HepG2 (cell line): ENCODE measurements at regions not wholly inside any gene's neighbourhood (a gene's known extent, or its start where the extent isn't known, plus 50 kb on each side); places are given as distances from the start of the nearest gene placed in this dataset.

ENCODE experiments used
- ATAC-seq: fragments of 200-7000 bp; cut with Tn5 transposase; 3 replicates; pipeline ENCODE4 v1.9.1; 2020; ENCODE audit warnings: mild to moderate bottlenecking, moderate library complexity
- BruUV-seq: library from RNA; stranded (reverse); fragments of 400-500 nt; replicated peaks from 2 replicates; lab custom pipeline; 2021; lab: Mats Ljungman, UMichigan
- CTCF ChIA-PET: fragments of 300-600 bp; formaldehyde crosslinking; extraction: SDS; loops from one replicate; lab custom pipeline; 2021; ENCODE audit warnings: low total read pairs, inconsistent platforms, low intra/inter-chr PET ratio; lab: Yijun Ruan, JAX
- POLR2A ChIA-PET: fragments of 350-600 bp; sonication (Branson Sonifier 250); formaldehyde crosslinking; loops from one replicate; lab custom pipeline; 2020; ENCODE audit warnings: antibody characterized with exemption, inconsistent platforms; lab: Yijun Ruan, JAX
- DNase-seq: peaks from one replicate; pipeline ENCODE4 v3.0.0-alpha.2; 2015; ENCODE audit warnings: low spot score
- FAIRE-seq: peaks from 3 replicates; lab custom pipeline; 2011; peaks lifted over from hg19 to GRCh38; lab: Jason Lieb, UNC
- H2AFZ ChIP-seq: one replicate; pipeline ENCODE4 v1.6.1; 2011; ENCODE audit warnings: low read length, inconsistent platforms
- H3K27ac ChIP-seq: fragments of 300-600 bp; 3 replicates; pipeline ENCODE4 v1.8.0; 2011; ENCODE audit warnings: mixed run types, mild to moderate bottlenecking, mixed read lengths, low read length, inconsistent platforms; ENCODE audit not compliant: insufficient read depth; ENCODE audit errors: extremely low read length
- H3K27me3 ChIP-seq, 2 experiments: fragments of 200-600 bp in 1 of 2; 2 replicates in 1 of 2; 3 replicates in 1 of 2; pipeline versions ENCODE4 v1.6.0 to v1.8.0; 2011; ENCODE audit warnings: low read length in 2 of 2, mild to moderate bottlenecking in 2 of 2, moderate library complexity in 2 of 2, inconsistent platforms in 1 of 2; ENCODE audit not compliant: insufficient read depth in 2 of 2, control insufficient read depth in 1 of 2
- H3K36me3 ChIP-seq, 2 experiments: fragments of 200-600 bp in 1 of 2; replicated peaks in 1 of 2; 2 replicates in 1 of 2; 3 replicates in 1 of 2; pipeline versions ENCODE4 v1.5.1 to v1.8.0; 2011; ENCODE audit warnings: low read length in 2 of 2, inconsistent platforms in 1 of 2; ENCODE audit not compliant: insufficient read depth in 2 of 2, control insufficient read depth in 1 of 2
- H3K4me1 ChIP-seq: 2 replicates; pipeline ENCODE4 v1.5.1; 2012; ENCODE audit warnings: low read length, inconsistent platforms; ENCODE audit not compliant: insufficient read depth
- H3K4me2 ChIP-seq: 2 replicates; pipeline ENCODE4 v1.6.0; 2011; ENCODE audit warnings: low read depth, low read length, inconsistent platforms
- H3K4me3 ChIP-seq, 3 experiments: fragments of 200-600 bp in 1 of 3; sonication (generic), shearing (Covaris generic) in 1 of 3; replicated peaks in 1 of 3; 2 replicates each; pipeline ENCODE4 v1.5.1; 2011 to 2016; ENCODE audit warnings: low read length in 3 of 3, inconsistent platforms in 2 of 3, low read depth in 2 of 3, mild to moderate bottlenecking in 2 of 3, control low read depth in 1 of 3, mixed read lengths in 1 of 3; ENCODE audit not compliant: insufficient read depth in 1 of 3
- H3K79me2 ChIP-seq: one replicate; pipeline ENCODE4 v1.6.1; 2011; ENCODE audit warnings: low read length, inconsistent platforms; ENCODE audit not compliant: insufficient read depth
- H3K9ac ChIP-seq: 2 replicates; pipeline ENCODE4 v1.6.0; 2011; ENCODE audit warnings: mild to moderate bottlenecking, low read depth, low read length, inconsistent platforms; ENCODE audit not compliant: insufficient read depth
- H3K9me3 ChIP-seq: 2 replicates; pipeline ENCODE4 v1.5.1; 2012; ENCODE audit warnings: mild to moderate bottlenecking, low read length
- H4K20me1 ChIP-seq: 2 replicates; pipeline ENCODE4 v1.6.0; 2011; ENCODE audit warnings: inconsistent platforms, mild to moderate bottlenecking, low read length, moderate library complexity; ENCODE audit not compliant: insufficient read depth
- BRD4 ChIP-seq: sonication (generic); formaldehyde crosslinking; IDR thresholded peaks from 2 replicates; pipeline ENCODE4 v1.4.0; 2020; ENCODE audit warnings: missing genetic modification reagents
- NFYB ChIP-seq: sonication (generic); formaldehyde crosslinking; IDR thresholded peaks from 2 replicates; pipeline ENCODE4 v1.4.0; 2020; ENCODE audit warnings: missing genetic modification reagents
- NR2F1 ChIP-seq, 2 experiments: fragments of 450-650 bp in 1 of 2; formaldehyde crosslinking in 1 of 2; IDR thresholded peaks; 2 replicates each; pipeline versions ENCODE4 v1.5.0 to v1.6.1; 2016 to 2020; ENCODE audit warnings: mild to moderate bottlenecking in 1 of 2, missing compliant biosample characterization in 1 of 2, missing genetic modification reagents in 1 of 2, moderate library complexity in 1 of 2
- PLRG1 ChIP-seq: fragments of 450-650 bp; conservative IDR thresholded peaks from 2 replicates; pipeline ENCODE4 v1.6.1; 2016
- ZZZ3 ChIP-seq: sonication (generic); formaldehyde crosslinking; IDR thresholded peaks from 2 replicates; pipeline ENCODE4 v1.4.0; 2020; ENCODE audit warnings: missing genetic modification reagents, mild to moderate bottlenecking, borderline replicate concordance
- WGBS: methylation state at CpG from one replicate; pipeline ENCODE4 v1.1.6; 2017; ENCODE audit warnings: low lambda C conversion rate; 5-methylcytosine and 5-hydroxymethylcytosine counted together
- in situ Hi-C: cut with HindIII; loops from 2 replicates; pipeline ENCODE4 v1.10.0; 2017; ENCODE audit warnings: low pct_unique_long_range_greater_than_20kb; ENCODE audit not compliant: extremely low pct_ligation_motif_present
- intact Hi-C: fragments of 100-400 bp; cut with micrococcal nuclease; formaldehyde crosslinking; loops from one replicate; pipeline ENCODE4 v1.10.0; 2022; ENCODE audit not compliant: unreplicated experiment
- TF ChIP-seq, protein P1 (sequence below): conservative IDR thresholded peaks from 2 replicates; pipeline ENCODE4 v1.6.1; 2018; ENCODE audit warnings: missing genetic modification reagents
- TF ChIP-seq, protein P2 (sequence below): sonication (generic); formaldehyde crosslinking; IDR thresholded peaks from 2 replicates; pipeline ENCODE4 v1.4.0; 2020; ENCODE audit warnings: mild to moderate bottlenecking, missing genetic modification reagents
- TF ChIP-seq, protein P3 (sequence below): sonication (generic); formaldehyde crosslinking; IDR thresholded peaks from 2 replicates; pipeline ENCODE4 v1.4.0; 2020; ENCODE audit warnings: missing genetic modification reagents

- no TSS peak for BruUV-seq
- Histone ChIP-seq H2AFZ (no peak overlapping the region), H3K4me3 (no peak overlapping the region), H3K27ac (no peak overlapping the region), H3K79me2 (no peaks in the 10 kb centered on the region), H3K9ac (no peak overlapping the region), H3K9me3 (no peaks in the 10 kb centered on the region), H3K4me2 (no peak overlapping the region)
- intact Hi-C loops = no loop called here
- POLR2A ChIA-PET = no interaction called here
- ATAC-seq = peak; percentile 46; the same call in 2 of the 3 replicates
- no peak for FAIRE-seq
- TF ChIP-seq ZZZ3 (CRISPR knock-in tag) (no peak), NFYB (CRISPR knock-in tag) (peak; percentile 25; the same call in 1 of the 2 replicates)
- TF ChIP-seq, protein P1, sequence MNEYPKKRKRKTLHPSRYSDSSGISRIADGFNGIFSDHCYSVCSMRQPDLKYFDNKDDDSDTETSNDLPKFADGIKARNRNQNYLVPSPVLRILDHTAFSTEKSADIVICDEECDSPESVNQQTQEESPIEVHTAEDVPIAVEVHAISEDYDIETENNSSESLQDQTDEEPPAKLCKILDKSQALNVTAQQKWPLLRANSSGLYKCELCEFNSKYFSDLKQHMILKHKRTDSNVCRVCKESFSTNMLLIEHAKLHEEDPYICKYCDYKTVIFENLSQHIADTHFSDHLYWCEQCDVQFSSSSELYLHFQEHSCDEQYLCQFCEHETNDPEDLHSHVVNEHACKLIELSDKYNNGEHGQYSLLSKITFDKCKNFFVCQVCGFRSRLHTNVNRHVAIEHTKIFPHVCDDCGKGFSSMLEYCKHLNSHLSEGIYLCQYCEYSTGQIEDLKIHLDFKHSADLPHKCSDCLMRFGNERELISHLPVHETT (CRISPR knock-in tag) = no peak
- TF ChIP-seq, protein P2, sequence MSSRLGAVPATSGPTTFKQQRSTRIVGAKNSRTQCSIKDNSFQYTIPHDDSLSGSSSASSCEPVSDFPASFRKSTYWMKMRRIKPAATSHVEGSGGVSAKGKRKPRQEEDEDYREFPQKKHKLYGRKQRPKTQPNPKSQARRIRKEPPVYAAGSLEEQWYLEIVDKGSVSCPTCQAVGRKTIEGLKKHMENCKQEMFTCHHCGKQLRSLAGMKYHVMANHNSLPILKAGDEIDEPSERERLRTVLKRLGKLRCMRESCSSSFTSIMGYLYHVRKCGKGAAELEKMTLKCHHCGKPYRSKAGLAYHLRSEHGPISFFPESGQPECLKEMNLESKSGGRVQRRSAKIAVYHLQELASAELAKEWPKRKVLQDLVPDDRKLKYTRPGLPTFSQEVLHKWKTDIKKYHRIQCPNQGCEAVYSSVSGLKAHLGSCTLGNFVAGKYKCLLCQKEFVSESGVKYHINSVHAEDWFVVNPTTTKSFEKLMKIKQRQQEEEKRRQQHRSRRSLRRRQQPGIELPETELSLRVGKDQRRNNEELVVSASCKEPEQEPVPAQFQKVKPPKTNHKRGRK (CRISPR knock-in tag) = no peak
- TF ChIP-seq, all 625 proteins: peak for 1
- Histone ChIP-seq H3K27me3 (no peaks in the 10 kb centered on the region), H4K20me1 (no peaks in the 10 kb centered on the region), H3K4me1 (no peaks in the 10 kb centered on the region), H3K36me3 (no peaks in the 10 kb centered on the region)
- DNase-seq = peak; percentile 6
- in situ Hi-C loops = no loop called here
- CTCF ChIA-PET = no interaction called here
- 30% methylated on average over 5 of the region's 5 CpGs for WGBS
These were observed 106.0 kb upstream of the PRICKLE1 start for GRCh38 chr12:42695490-42695995.

- Histone ChIP-seq H3K4me2 (no peak overlapping the region), H3K9ac (no peak overlapping the region), H3K9me3 (no peaks in the 10 kb centered on the region), H3K36me3 (no peaks in the 10 kb centered on the region), H4K20me1 (no peaks in the 10 kb centered on the region), H3K4me3 (no peak overlapping the region), H2AFZ (no peak overlapping the region), H3K79me2 (no peaks in the 10 kb centered on the region), H3K27ac (no peak overlapping the region), H3K27me3 (no peaks in the 10 kb centered on the region), H3K4me1 (no peaks in the 10 kb centered on the region)
- POLR2A ChIA-PET = no interaction called here
- ATAC-seq = no peak
- intact Hi-C loops (no loop called here), in situ Hi-C loops (no loop called here)
- no peak for DNase-seq
- CTCF ChIA-PET = no interaction called here
- no peak for FAIRE-seq
- BruUV-seq = no TSS peak
- TF ChIP-seq BRD4 (CRISPR knock-in tag) = no peak
- TF ChIP-seq NR2F1 (CRISPR knock-in tag; IDR thresholded peaks at IDR 0.05) = no peak
- TF ChIP-seq, protein P3, sequence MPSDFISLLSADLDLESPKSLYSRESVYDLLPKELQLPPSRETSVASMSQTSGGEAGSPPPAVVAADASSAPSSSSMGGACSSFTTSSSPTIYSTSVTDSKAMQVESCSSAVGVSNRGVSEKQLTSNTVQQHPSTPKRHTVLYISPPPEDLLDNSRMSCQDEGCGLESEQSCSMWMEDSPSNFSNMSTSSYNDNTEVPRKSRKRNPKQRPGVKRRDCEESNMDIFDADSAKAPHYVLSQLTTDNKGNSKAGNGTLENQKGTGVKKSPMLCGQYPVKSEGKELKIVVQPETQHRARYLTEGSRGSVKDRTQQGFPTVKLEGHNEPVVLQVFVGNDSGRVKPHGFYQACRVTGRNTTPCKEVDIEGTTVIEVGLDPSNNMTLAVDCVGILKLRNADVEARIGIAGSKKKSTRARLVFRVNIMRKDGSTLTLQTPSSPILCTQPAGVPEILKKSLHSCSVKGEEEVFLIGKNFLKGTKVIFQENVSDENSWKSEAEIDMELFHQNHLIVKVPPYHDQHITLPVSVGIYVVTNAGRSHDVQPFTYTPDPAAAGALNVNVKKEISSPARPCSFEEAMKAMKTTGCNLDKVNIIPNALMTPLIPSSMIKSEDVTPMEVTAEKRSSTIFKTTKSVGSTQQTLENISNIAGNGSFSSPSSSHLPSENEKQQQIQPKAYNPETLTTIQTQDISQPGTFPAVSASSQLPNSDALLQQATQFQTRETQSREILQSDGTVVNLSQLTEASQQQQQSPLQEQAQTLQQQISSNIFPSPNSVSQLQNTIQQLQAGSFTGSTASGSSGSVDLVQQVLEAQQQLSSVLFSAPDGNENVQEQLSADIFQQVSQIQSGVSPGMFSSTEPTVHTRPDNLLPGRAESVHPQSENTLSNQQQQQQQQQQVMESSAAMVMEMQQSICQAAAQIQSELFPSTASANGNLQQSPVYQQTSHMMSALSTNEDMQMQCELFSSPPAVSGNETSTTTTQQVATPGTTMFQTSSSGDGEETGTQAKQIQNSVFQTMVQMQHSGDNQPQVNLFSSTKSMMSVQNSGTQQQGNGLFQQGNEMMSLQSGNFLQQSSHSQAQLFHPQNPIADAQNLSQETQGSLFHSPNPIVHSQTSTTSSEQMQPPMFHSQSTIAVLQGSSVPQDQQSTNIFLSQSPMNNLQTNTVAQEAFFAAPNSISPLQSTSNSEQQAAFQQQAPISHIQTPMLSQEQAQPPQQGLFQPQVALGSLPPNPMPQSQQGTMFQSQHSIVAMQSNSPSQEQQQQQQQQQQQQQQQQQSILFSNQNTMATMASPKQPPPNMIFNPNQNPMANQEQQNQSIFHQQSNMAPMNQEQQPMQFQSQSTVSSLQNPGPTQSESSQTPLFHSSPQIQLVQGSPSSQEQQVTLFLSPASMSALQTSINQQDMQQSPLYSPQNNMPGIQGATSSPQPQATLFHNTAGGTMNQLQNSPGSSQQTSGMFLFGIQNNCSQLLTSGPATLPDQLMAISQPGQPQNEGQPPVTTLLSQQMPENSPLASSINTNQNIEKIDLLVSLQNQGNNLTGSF (CRISPR knock-in tag) = no peak
- no peak for TF ChIP-seq PLRG1
These were observed 103.2 kb upstream of the PRICKLE1 start for GRCh38 chr12:42692749-42693148.
